DMS114 treated with DMSO at 0.1 percent for 48 hours (cell line): ENCODE measurements at regions not wholly inside any gene's neighbourhood (a gene's known extent, or its start where the extent isn't known, plus 50 kb on each side); places are given as distances from the start of the nearest gene placed in this dataset.

Source experiments
- DNase-seq: peaks from one replicate; lab custom pipeline; 2025; ENCODE audit not compliant: unreplicated experiment; lab: John Stamatoyannopoulos, UW

- no peak for DNase-seq
Observed at GRCh38 chr3:150074277-150074676, 103.6 kb upstream of the PFN2 start.

DNA sequence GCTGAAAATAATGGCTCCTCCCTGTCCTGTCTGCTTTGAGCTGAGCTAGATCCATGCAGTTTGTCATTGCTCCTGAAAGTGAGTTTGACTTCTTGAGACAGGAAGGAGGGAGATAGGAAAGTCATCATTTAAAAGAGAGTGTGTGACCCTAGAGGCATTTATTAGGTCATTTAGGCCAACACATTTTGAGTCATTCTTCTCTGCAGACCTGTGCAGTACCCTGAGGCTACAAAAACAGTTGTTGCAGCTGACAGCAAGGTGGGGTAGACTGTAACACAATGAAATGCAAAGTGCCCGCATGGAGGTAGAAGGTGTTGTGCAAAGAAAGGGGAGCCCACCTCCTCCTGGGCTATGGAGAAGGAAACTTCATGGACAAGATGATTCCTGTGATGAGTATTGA is 102.8 kb upstream of the PFN2 start:
- no peak for DNase-seq

DNA sequence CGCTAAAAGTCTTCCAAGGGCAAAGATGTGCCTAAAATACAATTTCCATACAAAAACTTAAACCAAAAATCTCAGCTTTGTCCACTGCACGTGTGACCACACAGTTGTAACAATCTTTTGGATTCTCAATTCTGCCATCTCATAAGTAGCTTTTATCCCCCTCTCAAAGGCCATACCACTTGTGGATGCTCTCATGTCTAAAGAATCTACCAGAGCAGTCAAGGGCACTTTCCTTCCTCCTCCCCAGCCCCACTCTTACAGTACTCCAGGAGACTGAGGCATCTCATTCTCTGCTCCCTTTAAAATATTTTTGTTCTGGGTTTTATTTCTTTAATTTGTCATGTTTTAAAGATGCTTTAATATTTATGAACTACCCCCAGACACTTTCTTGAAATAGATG is 102.3 kb upstream of the PFN2 start:
- no peak for DNase-seq

GRCh38 chr3:150072576-150072975 is 101.9 kb upstream of the PFN2 start:
- DNase-seq, result no peak

DNA sequence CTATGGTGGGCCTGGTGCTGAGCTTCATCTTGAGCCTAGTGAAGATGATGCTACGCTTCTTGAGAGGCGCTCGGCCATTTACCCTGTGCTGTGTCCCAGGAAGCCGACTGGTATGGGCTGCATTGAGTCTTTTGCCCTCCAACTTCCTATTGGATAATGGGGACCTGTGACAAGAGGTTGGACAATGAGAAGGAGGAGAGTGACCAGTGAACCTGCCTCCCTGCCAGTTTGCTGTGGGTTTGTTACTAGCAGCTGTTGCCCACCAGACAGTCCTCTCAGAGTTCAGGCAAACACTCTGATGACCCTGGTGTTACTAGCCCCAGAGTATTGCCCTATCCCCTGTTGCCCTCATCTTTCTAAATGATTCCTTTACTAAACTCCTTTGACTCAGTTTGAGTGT is 99.6 kb upstream of the PFN2 start:
- DNase-seq, result no peak

DNA sequence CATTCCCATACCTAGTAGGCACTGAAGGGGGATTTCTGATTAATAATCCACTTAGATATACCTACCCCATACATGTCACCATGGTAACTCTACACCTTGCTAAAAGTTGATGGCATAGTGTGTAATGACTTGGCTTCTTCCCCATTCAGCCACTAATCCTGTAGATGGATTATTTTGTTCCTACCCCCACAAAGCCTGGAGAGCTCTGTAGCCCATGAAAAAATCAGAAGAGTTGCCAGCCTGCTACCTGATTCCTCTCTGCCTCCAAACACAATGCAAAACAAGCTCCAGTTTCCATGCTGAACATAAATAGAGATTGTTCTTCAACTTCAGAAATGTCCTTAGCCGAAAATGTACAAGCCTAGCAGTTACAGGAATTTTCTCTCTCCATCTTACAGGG is 98.9 kb upstream of the PFN2 start:
- DNase-seq, result no peak

GRCh38 chr3:150069154-150069527 is 98.4 kb upstream of the PFN2 start:
- no peak for DNase-seq

GRCh38 chr3:150068440-150069153 is 97.9 kb upstream of the PFN2 start:
- DNase-seq, result no peak

DNA sequence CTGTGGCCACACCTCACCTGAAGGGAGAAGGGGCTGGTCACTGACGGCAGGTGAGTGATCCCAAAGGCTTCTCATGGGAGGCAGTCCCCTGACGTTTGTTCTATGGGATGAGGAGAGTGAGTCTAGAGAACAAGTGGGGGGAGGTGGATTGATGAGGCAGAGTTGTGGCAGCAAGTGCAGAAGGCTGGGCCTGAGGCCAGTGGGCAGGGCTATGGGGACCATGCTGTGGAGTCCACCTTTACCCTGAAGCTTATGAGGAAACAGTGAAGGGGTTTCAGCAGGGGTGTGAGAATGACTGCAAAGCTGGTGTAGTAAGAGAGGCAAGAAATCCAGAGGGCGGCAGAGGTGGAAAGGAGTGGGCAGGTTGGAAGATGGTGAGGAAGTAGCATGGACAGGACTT is 96.9 kb upstream of the PFN2 start:
- no peak for DNase-seq

GRCh38 chr3:150064971-150065370 is 94.3 kb upstream of the PFN2 start:
- no peak for DNase-seq

DNA sequence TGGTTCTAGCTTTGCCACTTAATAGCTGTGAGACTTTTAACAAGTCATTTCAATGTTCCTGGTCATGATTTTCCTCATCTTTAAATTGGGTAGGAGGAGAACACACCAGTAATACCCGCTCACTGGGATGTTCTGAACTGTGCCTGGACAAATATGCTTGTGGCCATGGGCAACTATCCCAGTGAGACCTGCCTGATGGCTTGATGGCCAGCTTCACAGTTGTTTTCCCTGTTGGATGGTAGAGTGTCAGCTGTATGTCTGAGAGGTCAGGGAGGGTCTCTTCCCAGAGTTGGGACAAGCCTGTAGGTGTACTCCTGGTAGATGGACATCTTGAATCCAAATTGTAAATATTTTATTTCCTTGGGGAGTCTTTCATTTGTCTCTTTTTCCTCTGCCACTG is 92.5 kb upstream of the PFN2 start:
- DNase-seq, result no peak

DNA sequence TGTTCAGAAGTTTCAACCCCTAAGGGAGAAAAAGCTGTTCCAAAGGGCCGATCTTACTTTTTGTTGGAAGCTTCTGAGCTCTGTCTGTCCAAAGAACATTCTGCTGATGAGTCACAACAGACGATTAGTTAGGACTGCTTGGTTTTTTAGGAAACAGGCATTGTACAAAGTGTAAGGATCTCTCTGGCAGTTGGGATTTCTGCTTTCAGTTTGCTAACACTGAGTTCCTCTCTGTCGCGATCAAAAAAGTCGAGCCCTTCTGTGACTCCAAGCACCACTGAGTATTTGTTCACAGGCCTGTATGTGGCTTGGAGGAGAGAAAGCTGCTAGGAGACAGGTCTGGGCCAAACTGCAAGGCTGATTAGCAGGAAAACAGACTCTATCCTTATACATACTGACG is 91.8 kb upstream of the PFN2 start:
- no peak for DNase-seq

DNA sequence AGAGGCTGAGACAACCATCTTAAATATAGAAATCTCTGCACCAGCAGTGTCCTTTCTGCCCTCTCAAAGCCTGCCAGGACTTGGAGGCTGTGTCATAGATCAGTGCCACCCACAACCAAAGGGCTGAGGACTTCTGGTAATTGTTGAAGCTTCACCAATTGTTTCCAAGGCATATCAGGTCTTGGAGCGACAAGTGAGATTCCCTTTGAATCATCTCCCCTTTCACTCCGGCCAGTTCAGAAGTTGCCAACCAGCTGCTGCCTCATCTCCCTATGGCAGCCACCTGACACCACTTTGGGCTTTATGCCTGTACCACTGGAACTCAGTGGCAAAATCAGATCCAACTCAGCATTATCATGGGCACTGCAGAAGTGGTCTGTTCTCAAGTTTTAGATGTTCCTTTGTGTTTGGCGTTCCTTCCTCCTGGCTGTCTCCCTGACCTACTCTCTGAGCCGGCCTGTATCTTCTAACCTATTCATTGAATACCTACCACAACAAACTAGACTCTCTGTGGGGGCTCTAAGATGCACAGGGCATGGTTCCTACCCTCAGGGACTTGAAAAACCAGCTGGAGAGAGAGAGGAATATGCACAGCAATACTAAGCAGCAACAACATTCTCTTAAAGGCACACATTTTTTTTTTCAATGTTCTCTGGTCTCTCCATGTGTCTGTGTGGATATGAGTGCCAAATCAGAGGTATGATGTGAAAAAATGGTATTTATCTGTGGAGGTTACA is 90.8 kb upstream of the PFN2 start:
- no peak for DNase-seq

GRCh38 chr3:150059729-150060128 is 89.0 kb upstream of the PFN2 start:
- DNase-seq, result no peak

- DNase-seq, result no peak
Observed at GRCh38 chr3:150059241-150059640, 88.5 kb upstream of the PFN2 start.

GRCh38 chr3:150057227-150057626 is 86.5 kb upstream of the PFN2 start:
- DNase-seq, result no peak

DNA sequence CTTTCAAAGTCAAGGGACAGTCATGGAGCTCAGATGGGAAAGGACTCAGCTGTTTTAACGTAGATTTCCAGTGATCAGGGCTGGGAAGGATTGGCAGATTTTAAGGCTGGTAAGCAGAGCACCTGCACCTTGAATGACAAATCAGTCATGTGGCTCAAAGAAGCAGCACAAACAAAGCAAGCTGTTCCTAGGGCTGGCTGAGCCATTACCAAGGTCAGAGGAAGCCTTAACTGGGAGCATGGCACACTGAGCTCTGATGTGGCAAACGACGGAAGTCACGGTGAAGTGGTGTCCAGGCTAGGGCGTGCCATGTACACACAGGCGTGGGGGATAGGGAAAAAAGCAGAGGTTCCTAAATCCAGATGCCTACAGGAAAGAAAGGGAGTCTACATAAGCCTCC is 84.6 kb upstream of the PFN2 start:
- no peak for DNase-seq

DNA sequence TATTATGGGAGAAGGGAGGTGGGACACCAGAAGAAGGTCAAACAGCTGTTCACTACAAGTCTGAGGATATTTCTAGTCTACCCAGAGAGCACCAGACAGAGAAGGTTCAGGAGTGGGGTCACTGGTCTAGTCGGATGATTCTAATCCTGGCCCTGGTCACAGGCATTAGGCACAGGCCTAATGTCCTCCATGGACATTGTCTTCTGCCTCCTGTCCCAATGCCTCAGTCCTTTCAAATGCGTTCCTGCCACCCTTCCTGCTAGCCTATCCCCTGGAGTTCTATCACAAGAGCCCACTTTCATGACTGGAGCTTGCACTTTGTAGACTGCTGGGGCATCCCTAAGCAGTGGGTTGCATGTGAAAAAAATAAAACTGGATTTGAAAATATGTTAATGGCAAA is 83.9 kb upstream of the PFN2 start:
- no peak for DNase-seq

DNA sequence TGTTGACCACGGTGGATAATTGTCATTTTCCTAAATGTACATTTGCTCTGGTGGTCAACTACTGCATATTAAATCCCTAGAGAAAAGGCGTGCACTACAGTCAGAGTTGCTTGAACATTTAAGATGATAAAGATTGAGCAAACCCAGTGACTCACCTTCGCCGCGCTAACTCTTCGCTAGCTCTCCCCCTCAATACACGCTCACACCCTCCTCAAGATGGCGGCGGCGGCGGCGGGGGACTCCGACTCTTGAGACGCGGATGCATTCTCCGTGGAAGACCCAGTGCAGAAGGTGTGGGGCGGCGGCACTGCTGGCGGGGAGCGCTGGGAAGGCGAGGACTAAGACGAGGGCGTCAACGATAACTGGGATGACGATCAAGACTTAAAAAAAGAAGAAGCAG is 79.8 kb upstream of the PFN2 start:
- DNase-seq, result no peak

DNA sequence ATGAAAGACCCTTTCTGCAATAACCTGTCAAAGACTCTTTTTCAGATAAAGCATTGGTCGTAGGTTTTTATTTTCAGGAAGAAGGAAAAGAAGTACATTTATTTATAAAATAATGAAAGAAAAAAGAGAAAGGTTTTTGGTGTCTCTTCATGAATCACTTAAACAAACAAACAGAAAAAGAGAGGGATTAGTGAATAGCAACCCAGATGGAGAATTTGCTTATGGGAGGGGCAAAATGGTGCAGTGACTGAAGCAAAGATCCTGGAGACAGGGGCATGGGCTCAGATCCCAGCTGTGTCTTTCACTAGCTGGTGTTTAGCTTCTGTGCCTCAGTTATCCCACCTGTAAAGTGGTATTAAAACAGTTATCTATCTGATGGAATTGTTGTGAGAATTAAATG is 78.6 kb upstream of the PFN2 start:
- no peak for DNase-seq

DNA sequence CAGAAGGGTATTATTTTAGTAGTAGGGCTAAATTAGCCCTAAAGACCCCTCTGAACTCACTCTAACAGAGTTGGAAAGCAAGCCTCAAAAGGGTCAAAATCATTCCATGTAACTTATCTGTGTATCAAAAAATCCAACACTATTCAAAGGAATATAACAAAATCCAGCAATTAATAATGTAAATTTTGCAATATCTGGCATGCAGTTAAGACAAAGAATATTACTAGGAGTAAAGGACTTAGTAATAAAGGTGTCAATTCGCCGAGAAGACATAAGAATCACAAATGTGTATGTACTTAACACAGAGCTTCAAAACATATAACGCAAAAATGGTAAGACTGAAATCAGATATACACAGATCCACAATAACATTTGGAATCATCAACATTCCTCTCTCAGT is 71.2 kb upstream of the PFN2 start:
- no peak for DNase-seq

DNA sequence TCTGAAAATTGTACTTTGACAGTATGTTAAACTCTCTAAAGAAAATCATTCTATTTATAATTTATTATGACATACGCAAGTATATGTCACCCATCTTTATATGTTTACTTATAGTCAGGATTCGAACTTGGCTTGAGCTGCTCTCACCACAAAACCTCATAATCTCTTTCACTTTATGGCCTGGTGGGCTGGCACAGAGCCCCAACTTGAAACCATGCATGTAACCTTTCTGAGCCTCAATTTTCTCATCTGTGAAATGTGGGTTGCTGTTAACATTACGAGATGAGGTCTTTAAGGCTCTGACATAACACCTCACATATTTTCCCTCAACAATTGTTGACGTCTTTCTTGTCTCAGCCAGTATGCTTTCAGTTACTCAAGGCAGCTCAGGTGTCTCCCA is 69.4 kb upstream of the PFN2 start:
- no peak for DNase-seq

- no peak for DNase-seq
Observed at GRCh38 chr3:150038830-150039229, 68.1 kb upstream of the PFN2 start.
